ENCODE measurements at regions not wholly inside any gene's neighbourhood (a gene's known extent, or its start where the extent isn't known, plus 50 kb on each side); places are given as distances from the start of the nearest gene placed in this dataset.

DNA sequence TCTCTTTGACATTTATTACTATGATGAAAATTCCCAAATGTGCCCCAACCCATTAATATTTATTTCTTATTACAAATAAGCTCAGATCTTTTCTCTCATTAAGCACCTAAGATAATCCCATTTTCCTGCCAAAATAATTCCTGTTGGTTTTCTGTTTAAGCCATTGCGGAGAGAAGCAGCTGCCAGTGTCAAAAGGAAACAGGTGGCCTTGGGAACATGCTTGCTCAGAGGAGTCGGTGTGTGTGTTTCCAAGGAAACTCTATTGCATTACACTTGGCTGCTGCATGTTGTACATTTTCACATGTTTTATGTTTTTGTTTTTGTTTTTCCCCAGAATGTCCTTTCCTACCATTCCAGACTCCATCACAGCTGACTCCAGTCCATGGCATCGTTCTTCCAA, 56.4 kb downstream of the CD24 start:
- DNase-seq: peak; percentile 71

DNA sequence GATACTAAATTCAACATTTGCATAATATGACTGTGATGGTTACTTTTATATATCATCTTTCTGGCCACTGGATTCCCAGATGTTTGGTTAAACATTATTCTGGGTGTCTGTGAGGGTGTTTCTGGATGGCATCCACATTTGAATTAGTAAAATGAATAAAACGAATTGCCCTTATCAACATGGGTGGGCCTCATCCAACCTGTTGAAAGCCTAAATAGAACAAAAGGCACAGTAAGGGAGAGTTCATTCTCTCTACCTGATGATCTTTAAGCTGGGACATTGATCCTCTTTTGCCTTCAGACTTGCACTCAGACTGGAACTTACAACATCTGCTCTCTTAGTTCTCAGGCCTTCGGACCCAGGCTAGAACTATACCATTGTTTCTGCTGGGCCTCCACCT, 57.6 kb downstream of the CD24 start:
- no peak for DNase-seq

DNA sequence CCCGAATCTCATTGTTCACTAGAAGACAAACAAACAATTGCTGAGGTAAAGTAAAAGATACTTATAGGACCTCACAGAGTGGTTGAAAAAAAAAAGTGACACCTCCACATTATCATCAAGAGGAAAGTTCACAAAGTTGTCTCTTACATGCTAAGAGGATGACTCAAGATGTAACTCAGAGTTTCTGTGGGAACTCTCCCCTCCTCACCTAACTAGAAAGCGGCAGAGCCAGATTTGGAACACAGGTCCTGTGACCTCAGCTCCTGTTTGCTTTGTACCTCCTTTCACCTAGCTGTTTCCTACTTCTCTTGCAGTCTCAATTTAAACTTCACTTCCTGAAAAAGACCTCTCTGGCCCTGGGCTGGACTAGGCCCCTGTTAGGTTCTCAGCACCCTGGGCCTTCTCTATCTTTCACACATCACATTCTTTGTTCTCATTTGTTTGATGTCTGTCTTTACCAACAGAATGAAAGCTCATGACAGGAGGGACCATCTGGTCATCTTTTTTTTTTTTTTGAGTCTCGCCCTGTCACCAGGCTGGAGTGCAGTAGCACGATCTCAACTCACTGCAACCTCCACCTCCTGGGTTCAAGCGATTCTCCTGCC, 60.8 kb downstream of the CD24 start:
- no peak for DNase-seq

DNA sequence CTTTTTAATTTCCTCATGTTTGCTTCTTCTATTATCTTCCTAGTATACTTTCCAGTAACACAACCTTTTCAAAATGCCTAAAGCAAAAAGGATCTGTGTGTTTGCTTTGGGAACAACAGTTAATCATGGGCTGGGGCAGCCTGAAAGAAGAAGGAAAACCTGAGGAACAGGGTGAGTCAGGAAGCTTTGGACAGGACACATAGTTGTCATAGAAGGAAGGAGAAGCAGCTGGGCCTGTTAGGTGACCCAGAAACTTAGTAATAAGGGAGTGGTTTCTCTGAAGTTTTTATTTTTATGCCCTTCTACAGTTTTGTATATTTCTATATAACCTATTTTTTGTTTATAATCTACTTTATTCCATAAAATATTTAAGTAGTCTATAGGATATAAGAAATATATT, 61.4 kb downstream of the CD24 start:
- no peak for DNase-seq

DNA sequence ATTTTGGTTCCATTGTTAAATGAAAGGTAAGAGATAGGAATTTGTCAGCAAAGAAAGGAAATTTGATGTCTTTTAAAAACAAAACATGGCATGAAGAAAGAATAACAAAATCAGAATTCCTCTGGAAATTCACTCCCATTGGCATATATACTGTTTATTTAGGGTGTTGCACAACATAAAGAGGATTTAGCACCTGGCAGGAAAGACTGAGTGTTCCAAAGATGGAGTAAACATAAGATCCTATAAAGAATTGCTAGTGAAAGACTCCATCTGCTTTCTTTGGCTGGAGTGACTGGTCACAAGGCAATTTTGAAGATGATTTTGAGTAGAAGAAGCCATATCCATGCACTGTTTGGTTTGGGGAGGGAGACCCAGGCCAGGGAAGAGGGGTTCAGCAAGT, 62.4 kb downstream of the CD24 start:
- no peak for DNase-seq

DNA sequence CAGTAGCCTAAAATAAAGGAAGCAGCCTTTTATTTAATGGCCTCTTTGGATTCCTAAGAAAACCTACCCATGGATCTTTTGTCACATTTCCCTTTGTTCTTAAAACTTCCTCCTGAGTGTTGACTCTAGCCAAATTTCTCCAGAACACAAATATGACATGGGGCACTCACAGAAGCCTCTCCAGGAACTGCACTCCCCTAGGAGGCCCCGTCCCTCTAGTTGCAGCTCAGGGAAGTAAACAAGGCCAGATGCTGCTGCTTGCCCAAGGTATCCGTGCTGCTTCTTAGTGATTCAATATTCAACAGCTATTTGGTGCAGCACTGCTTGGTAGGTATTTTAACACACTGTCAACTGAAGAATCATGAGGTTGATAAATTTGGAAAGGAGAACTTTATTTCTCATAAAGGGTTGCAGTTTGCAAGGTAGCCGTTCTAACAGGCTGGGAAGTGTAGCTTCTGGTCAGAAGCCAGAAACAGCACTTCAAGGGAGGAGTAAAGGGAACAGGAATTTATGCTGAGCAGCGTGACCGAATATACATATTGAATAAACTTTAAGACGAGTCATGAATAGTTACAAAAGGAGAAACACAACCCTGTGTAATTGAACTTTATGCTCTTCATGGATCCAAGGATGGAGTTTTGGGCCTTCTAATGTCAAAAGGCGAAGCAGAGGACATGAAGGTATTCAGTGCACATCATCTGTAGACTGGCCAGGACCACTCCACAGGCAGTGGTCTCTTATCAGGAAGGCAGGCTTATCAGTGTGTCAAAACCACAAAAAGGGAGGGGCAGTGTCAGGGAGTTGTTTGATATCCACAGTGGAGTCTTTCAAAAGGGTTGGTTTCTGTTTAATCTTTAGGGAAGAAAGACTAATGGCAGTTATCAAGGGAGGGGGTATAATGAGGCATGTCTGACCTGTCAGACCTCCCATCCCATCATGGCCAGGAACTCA, 63.3 kb downstream of the CD24 start:
- peak; percentile 28 for DNase-seq

DNA sequence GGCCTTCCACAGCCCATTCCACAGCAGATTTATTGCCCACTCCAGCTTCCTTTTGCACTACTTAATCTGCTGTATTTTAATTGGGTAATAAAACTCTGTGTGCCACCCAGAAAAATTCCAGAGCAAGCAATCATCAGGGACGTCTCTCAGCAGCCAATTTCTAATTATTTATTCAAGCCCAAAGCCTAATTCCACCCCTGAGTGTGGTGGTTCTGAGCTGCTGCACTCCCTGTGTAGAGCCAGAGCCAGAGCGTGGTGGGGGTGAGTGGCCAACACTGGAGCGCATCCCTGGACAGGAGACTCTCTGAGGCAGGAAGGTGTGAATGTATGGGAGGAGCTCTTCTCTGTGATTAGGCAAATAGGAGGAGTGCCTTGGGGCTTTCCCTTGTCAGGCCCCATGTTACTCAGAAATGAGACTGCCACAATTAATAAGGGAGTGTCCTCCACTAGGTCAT, 66.1 kb downstream of the CD24 start:
- no peak for DNase-seq

DNA sequence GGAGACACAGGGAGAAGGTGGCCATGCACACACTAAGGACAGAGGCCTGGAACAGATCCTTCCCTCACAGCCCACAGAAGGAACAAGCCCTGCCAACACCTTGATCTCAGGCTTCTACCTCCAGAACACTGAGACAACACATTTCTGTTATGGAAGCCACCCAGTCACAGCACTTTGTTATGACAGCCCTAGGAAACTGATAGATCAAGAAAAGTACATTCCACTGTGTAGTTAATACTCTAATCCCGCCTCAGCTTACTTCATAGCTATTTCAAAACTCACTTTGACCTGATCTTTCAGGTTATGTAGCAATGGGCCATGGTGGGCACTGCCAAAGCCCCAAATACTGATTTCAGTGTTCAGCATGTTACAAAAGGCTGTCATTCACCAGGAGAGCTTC, 66.8 kb downstream of the CD24 start:
- no peak for DNase-seq

DNA sequence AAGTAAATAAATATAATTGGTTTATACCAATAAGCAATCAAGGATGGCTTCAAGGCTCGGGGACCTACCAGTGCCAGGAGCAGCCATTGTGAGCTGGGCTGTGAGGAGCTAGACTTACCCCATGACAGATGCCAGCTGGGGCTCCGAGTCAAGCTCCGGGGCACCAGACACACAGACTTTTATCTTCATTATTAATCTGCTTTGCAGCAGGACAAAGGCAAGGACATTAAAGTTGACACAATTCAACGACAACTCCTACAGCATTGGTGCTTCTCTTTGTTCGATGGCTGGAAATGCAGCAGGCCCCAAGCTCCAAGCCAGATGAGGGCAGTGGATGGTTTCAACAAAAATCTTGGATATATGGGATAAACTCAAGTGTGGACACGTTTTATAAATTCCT, 68.3 kb downstream of the CD24 start:
- DNase-seq: no peak

DNA sequence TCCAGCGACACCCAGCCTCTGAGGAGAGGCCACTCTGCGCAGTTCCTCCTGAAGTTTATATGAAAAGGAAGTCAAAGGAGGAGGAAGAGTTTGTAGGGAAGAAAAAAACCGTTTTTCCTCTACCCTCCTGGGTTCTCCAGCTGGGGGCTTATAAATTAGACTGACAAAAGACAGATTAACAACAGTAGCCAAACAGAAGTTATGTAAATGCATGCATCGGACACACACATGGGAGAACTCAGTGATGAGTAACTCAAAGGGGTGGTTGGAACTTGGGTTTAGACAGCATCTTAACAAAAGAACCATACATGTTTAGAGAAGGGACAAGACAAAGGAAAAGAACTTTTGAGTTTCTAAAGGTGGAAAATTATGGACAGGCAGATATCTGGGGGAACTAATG, 71.2 kb downstream of the CD24 start:
- no peak for DNase-seq

DNA sequence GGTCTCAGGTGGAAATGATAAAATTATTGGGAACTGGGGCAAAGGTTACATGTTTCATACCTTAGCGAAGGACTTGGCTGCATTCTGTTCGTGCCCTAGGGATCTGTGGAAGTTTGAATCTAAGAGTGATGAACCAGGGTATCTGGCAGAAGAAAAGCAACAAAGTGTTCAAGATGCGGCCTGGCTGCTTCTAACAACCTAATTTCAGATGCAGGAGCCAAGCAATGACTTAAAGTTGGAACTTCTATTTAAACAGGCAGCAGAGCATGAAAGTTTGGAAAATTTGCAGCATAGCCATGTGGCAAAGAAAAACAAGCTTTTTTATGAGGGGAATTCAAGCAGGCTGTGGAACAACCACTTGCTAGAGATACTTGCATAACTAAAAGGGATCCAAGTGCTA, 73.5 kb downstream of the CD24 start:
- no peak for DNase-seq

DNA sequence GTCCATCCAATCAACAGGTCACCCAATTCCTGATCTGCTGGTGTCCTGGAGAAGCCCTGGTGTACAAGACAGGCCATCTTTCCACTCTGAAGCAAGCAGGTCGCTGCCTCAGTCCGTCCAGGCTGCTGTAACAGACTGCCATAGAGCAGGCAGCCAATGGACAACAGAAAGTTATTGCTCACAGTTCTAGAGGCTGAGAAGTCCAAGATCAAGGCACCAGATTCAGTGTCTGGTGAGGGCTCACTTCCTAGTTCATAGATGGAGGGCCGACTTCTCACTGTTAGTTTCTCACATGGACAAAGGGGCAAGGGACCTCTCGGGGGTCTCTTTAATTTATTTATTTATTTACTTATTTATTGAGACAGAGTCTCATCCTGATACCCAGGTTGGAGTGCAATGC, 74.8 kb downstream of the CD24 start:
- no peak for DNase-seq

DNA sequence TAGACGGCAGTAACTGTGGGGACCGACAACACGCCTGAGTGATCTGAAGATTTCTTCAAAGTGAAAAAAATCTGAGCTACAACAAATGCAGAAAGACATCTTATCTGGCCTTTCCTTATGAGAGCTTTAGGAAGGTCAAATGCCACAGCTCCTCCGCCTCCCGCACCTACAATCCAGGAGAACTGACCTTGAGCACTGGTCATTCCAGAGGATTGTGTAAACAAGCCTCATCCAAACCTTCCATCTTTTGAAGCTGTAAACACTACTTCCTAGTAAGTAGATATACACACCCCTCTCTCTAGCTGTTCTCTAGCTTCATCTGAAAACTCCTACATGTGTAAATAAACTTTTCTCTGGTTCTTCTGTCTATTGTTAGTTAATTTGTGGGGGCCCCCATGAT, 76.9 kb downstream of the CD24 start:
- no peak for DNase-seq

DNA sequence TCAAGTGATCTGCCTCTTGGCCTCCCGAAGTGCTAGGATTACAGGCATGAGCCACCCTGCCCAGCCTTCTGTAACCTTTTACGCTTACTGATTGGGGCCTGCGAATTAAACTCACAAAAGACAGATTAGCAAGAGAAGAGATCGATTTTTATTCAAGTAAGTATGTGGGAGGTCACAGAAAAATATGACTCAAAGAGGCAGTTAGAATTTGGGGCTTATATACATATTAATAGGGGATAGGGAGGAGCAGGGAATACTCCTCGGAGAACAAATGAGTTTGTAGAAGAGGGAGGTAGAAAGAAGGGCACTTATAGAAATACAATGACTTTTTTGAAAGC, 78.9 kb downstream of the CD24 start:
- no peak for DNase-seq

DNA sequence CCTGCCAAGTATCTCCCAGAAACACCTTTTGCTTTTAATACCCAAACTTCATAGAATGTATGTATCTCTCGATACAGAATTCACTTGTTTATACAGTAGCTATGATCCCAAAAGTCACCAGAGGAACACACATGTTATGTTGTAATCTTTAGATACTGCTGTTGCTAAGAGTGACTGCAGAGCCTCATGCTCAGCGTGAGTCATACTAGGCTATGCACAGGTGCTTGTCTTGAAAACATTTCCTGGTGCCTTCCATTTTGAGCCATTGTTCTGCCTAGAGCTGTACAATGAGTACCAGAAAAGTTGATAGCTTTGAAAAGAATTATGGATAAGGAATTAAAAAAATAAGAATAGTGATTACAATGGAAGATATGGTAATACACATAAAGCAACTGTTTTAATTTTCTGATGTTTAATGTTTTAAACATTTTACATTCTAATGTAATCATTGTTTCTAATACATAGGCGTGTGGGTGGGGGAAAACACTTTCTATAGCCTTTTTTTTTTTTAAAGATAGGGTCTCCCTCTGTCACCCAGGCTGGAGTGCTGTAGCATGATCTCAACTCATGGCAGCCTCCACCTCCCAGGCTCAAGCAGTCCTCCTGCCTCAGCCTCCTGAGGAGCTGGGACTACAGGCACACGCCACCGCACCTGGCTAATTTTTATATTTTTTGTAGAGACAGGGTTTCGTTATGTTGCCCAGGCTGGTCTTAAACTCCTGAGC, 79.4 kb downstream of the CD24 start:
- no peak for DNase-seq

DNA sequence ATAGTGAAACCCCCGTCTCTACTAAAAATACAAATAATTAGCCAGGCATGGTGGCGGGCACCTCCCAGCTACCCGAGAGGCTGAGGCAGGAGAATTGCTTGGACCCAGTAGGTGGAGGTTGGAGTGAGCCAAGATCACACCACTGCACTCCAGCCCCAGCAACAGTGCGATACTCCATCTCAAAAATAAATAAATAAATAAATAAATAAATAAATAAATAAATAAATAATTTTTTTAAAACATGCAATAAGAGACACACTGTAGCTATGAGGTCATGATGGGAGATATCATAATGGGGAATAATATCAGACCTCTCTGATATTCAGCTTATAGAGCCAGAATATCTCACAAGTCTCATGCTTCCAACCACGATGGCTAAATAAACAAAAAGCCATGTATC, 82.3 kb downstream of the CD24 start:
- DNase-seq: no peak

DNA sequence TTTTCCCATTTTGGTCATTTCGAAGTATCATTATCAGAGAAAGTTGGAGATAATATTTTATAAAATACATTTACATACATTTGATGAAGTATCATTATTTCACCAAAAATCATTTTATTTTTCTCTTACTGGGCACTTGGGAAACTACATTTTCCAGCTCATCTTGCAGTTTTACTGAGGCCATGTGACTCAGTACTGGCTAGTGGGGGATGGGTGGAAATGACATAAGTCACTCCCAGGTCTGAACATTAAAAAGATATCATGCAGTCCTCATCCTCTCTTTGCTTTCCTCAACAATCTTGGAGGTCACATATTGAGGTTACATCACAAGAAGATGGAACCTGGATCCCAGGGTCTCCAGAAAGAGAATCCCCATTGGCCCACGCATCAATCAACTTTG, 84.1 kb downstream of the CD24 start:
- no peak for DNase-seq

DNA sequence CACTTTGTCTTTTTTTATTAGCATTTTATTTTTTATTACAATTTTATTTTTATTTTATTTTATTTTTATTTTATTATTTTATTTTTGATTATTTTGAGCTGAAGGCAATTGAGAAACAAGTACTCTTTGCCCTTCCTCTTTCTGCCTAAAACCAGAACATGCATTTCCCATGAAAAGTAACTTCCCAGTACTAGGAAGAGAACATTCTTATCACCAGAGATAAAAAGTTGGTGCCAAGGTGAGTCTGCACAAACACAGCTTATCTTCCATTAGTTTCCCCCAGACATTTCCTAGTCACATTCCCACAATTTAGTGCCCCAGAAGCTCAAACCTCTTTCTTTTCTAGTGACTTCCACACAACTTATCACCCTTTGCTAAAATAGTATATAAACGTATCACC, 84.8 kb downstream of the CD24 start:
- DNase-seq: no peak

DNA sequence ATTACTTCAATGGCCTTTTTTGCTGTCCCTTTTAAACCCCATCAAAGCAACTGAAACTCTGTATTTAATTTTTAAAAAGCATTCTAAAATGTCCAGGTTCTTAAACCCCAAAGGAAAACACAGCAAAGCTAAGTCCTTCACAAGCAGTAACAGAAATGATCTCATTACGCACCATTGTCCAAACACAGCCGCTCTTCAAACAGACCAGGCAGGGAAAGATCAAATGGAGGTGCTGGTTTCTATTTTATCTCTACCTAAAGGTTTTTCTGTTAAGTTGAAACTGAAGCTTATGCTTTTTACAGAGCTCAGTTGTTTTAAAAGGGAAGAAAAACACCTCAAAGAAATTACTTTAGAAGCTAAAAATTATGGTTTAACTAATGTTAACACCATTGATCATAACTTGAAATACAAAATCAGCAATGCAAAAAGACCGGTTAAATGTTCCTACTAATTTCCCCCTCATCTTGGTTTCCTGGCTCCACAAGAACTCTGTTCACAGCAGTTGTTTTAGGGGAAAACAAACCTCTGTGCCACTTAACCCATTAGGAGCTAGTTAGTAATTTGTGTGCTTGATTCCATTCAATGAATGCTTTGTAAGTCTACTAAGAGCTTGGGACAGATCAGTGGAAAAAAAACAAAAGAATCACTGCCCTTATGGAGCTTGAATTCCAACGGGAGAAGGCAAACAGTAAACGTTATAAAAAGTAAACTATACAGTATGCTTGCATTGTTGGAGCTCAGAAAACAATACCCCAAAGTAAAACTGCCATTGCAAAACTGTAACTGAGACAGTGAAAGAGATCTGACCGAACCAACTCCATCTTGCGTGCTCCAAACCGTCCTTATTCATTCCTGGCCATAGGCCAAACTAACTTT, 87.4 kb downstream of the CD24 start:
- peak; percentile 55 for DNase-seq

DNA sequence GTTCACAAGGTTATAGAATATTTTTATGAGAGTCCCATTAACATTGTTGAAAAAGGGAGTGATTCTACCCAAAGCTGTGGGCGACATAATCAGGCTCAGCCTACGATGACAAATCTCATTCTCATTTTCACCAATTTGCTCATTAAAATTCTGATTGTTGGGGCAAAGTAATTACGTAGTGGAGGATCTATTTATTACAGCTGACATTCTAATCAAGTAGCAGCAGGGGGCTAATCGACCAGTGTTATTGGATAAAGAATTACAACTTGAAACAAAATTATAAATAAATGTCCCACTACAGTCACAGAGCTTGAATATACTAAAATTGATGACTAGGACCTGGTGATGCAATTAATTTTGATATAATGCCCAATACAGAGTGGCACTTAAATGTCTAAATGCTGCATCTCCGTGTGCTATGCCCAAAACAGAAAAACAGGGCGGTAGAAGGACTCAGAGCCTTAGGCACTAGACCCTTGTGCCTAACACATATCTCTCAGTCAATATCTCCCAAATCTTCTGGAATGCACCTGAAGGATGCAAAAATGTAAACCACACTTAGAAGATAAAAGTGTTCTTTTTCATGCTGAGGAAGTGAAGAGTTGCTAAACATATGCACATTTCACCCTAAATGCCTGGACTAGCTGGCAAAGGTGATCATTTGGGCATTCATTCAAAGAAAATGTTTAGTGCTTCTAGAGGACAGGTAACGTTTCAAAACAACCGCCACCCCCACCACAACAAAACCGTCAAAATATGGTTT, 88.3 kb downstream of the CD24 start:
- DNase-seq: no peak

DNA sequence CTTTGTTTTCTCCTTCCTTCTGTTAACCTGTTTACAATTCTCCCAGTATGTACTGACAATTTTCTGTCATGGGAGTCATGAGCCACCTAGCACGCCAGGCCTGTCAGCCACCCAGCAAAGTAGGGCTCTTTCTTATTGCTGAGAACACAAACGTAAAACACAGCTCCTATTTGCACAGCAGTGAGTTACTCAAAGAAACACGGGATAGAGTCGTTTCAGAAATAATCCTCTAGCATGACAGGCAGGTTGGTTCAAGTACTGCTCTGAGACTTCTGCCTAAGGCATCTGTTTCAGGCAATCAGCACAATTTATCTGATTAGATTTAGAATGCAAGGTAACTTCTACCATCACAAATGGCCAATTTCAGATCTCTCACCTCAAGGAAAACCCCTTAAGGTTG, 88.8 kb downstream of the CD24 start:
- DNase-seq: no peak

DNA sequence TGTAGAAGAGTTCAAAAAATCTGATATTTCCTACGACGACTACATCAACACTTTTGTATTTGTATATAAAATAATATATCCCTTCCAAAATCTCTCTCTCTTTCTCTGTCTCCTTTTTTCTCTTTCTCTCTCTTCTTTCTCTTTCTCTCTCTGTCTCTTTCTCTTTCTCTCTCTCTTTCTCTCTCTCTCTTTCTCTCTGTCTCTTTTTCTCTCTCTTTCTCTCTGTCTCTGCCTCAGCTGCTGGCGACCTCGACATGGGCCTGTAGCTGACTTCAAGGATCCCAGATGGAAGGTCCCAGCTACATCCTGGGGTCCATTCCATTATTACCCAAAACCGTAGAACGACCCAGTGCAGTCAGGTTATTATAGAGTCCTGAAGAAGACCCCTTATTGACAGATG, 90.0 kb downstream of the CD24 start:
- no peak for DNase-seq
